Immature natural killer cell (primary cell): ENCODE measurements at regions not wholly inside any gene's neighbourhood (a gene's known extent, or its start where the extent isn't known, plus 50 kb on each side); places are given as distances from the start of the nearest gene placed in this dataset.
"Not testable (repeated sequence)": the region's sequence is repeated elsewhere in the genome, so short reads cannot be mapped to it uniquely, and the experiment has no call there.

Experiments used
- DNase-seq, 3 donors: peaks; one replicate each; pipeline ENCODE4 v3.0.0; 2022; ENCODE audit warnings: mixed read lengths in 1 of 3
- H3K27ac Mint-ChIP-seq, 6 donors: one replicate each; pipeline ENCODE4 v1.8.0; 2020; ENCODE audit warnings: mixed read lengths in 6 of 6, mild to moderate bottlenecking in 5 of 6, inconsistent platforms in 4 of 6, moderate library complexity in 3 of 6
- H3K27me3 Mint-ChIP-seq, 3 donors: one replicate each; pipeline ENCODE4 v1.8.0; 2020 to 2021; ENCODE audit warnings: low read depth in 3 of 3, mild to moderate bottlenecking in 3 of 3, mixed read lengths in 3 of 3, moderate library complexity in 3 of 3, inconsistent platforms in 1 of 3
- H3K36me3 Mint-ChIP-seq, 3 donors: one replicate each; pipeline ENCODE4 v1.8.0; 2020; ENCODE audit warnings: mixed read lengths in 3 of 3, inconsistent platforms in 2 of 3, mild to moderate bottlenecking in 2 of 3
- H3K4me1 Mint-ChIP-seq, 2 donors: one replicate each; pipeline ENCODE4 v1.8.0; 2020; ENCODE audit warnings: inconsistent platforms in 2 of 2, mild to moderate bottlenecking in 2 of 2, mixed read lengths in 2 of 2, moderate library complexity in 1 of 2
- H3K4me3 Mint-ChIP-seq, 5 donors: one replicate each; pipeline ENCODE4 v1.8.0; 2020; ENCODE audit warnings: mild to moderate bottlenecking in 5 of 5, mixed read lengths in 5 of 5, inconsistent platforms in 3 of 5, moderate library complexity in 3 of 5
- H3K9me3 Mint-ChIP-seq, 6 donors: one replicate each; pipeline ENCODE4 v1.8.0; 2020; ENCODE audit warnings: mild to moderate bottlenecking in 6 of 6, mixed read lengths in 6 of 6, inconsistent platforms in 4 of 6, moderate library complexity in 3 of 6

DNA sequence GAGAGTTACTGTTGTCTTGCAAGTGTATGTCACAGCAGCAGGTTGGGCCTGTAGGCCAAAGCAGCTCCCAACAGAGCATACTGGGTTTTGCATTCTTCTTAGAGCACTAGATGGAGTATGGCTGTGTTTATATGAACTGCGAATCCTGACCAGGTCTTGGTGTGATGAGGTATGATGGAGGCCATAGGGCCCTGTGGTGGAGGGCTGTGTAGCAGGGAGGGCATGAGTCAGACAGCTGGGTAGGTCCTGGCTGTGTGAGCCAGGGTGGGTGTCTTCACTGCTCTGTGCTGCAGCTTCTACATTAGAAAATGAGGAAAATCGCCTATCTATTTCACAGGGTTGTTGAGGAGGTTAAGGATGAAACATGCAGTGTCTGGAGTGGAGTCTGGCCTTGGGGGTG, 124.2 kb downstream of the BUB3 start:
- DNase-seq = no peak
- peaks cover 4 to 9% (median 8%) of the 10 kb centered on the region in 3 donors for H3K27me3 Mint-ChIP-seq
- H3K27ac Mint-ChIP-seq = no peak overlapping the region
- H3K9me3 Mint-ChIP-seq = peaks cover 0 to 4% (median 0%) of the 10 kb centered on the region in 6 donors
- peaks cover 0 to 6% (median 3%) of the 10 kb centered on the region in 3 donors for H3K36me3 Mint-ChIP-seq
- peaks cover 0 to 2% of the 10 kb centered on the region in 2 donors for H3K4me1 Mint-ChIP-seq
- H3K4me3 Mint-ChIP-seq = no peak overlapping the region

DNA sequence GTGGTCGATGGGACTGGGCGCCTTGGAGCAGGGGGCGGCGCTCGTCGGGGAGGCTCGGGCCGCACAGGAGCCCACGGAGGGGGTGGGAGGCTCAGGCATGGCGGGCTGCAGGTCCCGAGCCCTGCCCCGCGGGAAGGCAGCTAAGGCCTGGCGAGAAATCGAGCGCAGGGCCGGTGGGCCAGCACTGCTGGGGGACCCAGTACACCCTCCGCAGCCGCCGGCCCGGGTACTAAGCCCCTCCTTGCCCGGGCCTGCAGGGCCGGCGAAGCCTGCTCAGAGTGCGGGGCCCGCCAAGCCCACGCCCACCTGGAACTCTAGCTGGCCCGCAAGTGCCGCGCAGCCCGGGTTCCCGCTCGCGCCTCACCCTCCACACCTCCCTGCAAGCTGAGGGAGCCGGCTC, 129.2 kb downstream of the BUB3 start:
- H3K27me3 Mint-ChIP-seq, H3K4me3 Mint-ChIP-seq, DNase-seq, H3K9me3 Mint-ChIP-seq, H3K4me1 Mint-ChIP-seq, H3K27ac Mint-ChIP-seq: not testable (repeated sequence)
- peaks cover 4 to 26% (median 14%) of the 10 kb centered on the region in 3 donors for H3K36me3 Mint-ChIP-seq

DNA sequence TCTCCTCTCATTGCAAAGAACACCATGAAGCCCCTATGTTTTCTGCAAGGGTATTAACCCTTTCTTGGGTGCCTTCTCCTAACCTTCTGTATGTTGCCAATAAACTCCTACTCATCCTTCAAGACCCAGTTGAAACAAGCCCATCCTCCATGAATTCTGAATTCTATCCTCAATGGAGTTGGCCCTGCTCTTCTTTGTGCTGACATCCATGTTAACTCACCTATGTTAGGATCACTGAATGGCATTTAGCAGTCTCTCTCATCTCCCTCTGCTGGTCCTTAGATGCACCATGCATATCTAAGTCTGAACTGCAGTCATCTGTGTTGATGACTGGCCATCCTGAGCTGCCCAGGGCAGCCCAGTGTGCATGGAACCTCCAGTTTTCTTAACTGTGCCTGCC, 129.8 kb downstream of the BUB3 start:
- peaks cover 0 to 2% (median 2%) of the 10 kb centered on the region in 3 donors for H3K27me3 Mint-ChIP-seq
- no peak overlapping the region for H3K27ac Mint-ChIP-seq
- peaks cover 4 to 26% (median 16%) of the 10 kb centered on the region in 3 donors for H3K36me3 Mint-ChIP-seq
- H3K4me3 Mint-ChIP-seq = no peak overlapping the region
- DNase-seq = no peak
- H3K4me1 Mint-ChIP-seq = no peaks in the 10 kb centered on the region
- H3K9me3 Mint-ChIP-seq = no peaks in the 10 kb centered on the region

DNA sequence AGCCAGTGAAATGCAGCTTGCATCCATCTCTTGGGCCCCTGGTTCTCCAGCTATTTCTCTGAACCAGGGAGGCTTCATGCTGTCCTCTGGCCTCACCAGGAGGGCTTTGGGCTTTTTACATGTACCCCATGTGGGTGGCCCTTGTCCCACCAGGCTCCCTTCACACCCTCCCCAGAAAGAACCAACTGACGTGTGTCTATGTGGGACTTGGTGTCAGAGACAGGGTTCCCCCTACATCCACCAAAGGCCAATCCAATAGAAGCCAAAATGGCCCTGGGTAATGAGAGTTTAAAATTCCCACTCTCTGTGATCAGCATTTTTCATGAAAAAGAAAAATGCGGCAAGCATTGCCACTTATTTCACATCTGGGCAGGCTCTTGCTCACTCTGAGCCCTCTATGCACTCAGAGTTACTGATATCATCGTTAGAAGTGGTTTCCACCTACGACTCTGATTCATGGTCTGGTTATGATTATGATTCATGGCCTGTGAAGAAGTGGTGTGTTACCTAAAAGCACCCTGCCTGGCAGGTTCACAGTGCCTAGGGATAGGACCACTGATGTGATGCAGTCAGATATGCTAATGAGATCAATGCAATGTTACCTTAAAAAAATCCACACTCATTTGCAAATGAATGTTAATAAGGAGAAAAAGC, 133.5 kb downstream of the BUB3 start:
- no peak for DNase-seq
- Mint-ChIP-seq H3K4me1 (no peaks in the 10 kb centered on the region), H3K9me3 (peaks cover 0 to 9% (median 0%) of the 10 kb centered on the region in 6 donors), H3K27me3 (no peaks in the 10 kb centered on the region), H3K4me3 (no peak overlapping the region), H3K36me3 (peaks cover 4 to 25% (median 20%) of the 10 kb centered on the region in 3 donors), H3K27ac (no peak overlapping the region)

GRCh38 chr10:123289432-123289831, 135.2 kb downstream of the BUB3 start:
- H3K4me3 Mint-ChIP-seq = no peak overlapping the region
- H3K9me3 Mint-ChIP-seq = peaks cover 0 to 9% (median 0%) of the 10 kb centered on the region in 6 donors
- no peak overlapping the region for H3K27ac Mint-ChIP-seq
- H3K27me3 Mint-ChIP-seq = no peaks in the 10 kb centered on the region
- DNase-seq = no peak
- peaks cover 0 to 19% (median 13%) of the 10 kb centered on the region in 3 donors for H3K36me3 Mint-ChIP-seq
- H3K4me1 Mint-ChIP-seq = no peaks in the 10 kb centered on the region

DNA sequence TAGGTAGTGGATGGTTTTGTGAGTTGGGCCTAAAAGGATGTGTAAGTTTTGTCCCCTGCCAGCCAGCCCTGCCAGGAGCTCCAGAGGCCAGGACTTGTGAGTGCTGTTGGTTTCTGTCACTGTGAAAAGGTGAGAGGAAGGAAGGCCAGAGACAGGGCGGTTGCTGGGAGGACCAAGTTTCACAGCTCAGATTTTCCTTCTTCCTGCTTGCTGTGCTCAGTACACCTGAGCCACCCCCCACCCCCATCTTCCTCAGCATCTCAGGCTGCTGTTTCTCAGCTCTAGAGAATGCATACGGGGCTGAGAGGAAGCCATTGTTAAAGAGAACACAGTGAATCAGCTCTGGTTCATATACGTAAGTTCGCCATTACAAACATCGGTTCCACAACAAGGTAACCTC, 139.9 kb downstream of the BUB3 start:
- Mint-ChIP-seq H3K4me1 (no peaks in the 10 kb centered on the region), H3K27ac (no peak overlapping the region), H3K27me3 (peaks cover 0 to 5% (median 0%) of the 10 kb centered on the region in 3 donors), H3K9me3 (peaks cover 0 to 9% (median 0%) of the 10 kb centered on the region in 6 donors), H3K36me3 (peaks cover 0 to 8% (median 3%) of the 10 kb centered on the region in 3 donors), H3K4me3 (no peak overlapping the region)
- DNase-seq = no peak

GRCh38 chr10:123294886-123295285, 140.7 kb downstream of the BUB3 start:
- peaks cover 0 to 8% (median 0%) of the 10 kb centered on the region in 6 donors for H3K9me3 Mint-ChIP-seq
- DNase-seq = no peak
- no peak overlapping the region for H3K27ac Mint-ChIP-seq
- peaks cover 0 to 5% (median 0%) of the 10 kb centered on the region in 3 donors for H3K27me3 Mint-ChIP-seq
- H3K4me3 Mint-ChIP-seq = no peak overlapping the region
- H3K4me1 Mint-ChIP-seq = no peaks in the 10 kb centered on the region
- peaks cover 0 to 8% (median 3%) of the 10 kb centered on the region in 3 donors for H3K36me3 Mint-ChIP-seq

- peaks cover 0 to 3% (median under 1%) of the 10 kb centered on the region in 3 donors for H3K36me3 Mint-ChIP-seq
- peaks cover 0 to 5% (median 0%) of the 10 kb centered on the region in 3 donors for H3K27me3 Mint-ChIP-seq
- H3K27ac Mint-ChIP-seq = no peak overlapping the region
- H3K4me3 Mint-ChIP-seq = no peak overlapping the region
- H3K4me1 Mint-ChIP-seq = no peaks in the 10 kb centered on the region
- peaks cover 0 to under 1% (median 0%) of the 10 kb centered on the region in 6 donors for H3K9me3 Mint-ChIP-seq
- DNase-seq = no peak
Measured at GRCh38 chr10:123295644-123296043, 141.4 kb downstream of the BUB3 start.

DNA sequence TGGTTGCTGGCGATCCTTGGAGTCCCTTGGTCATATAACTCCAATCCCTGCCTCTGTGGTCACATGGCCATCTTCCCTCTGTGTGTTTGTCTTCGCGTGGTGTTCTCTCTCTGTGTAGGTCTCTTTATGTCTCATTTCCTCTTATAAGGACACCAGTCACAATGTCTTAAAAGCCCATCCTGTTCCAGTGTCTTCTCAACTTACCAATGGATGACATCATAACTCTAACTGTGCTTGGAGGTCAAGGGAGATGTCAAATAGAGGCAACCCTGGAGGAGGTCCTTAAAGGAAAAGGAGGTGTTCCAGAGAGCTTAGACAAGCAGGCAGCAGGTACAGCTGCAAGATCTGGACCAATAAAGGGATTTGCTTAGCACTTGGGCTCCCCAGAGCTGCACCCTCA, 143.0 kb downstream of the BUB3 start:
- peaks cover 0 to 5% (median 2%) of the 10 kb centered on the region in 3 donors for H3K27me3 Mint-ChIP-seq
- no peak overlapping the region for H3K27ac Mint-ChIP-seq
- H3K36me3 Mint-ChIP-seq = peaks cover 0 to 3% (median 0%) of the 10 kb centered on the region in 3 donors
- no peak overlapping the region for H3K4me3 Mint-ChIP-seq
- H3K4me1 Mint-ChIP-seq = no peaks in the 10 kb centered on the region
- H3K9me3 Mint-ChIP-seq = no peaks in the 10 kb centered on the region
- DNase-seq = no peak

DNA sequence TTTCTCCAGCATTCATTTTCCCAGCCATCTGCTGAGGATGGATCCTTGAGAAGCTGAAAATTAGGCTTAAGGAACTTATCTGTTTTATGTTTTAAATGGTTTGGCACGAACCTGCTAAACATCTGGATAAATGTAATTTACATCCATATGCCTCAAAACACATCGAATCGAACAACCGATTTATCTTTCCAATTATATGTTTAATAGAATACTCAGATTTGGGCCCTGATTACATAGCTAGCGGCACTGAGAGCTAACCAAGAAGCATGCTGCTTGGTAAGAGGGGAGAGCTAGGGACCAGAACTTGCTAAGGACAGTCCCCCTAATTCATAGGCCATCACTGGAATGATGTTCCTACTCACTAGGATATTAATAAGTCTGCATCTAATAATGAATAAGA, 144.4 kb downstream of the BUB3 start:
- Mint-ChIP-seq H3K27ac (no peak overlapping the region), H3K4me1 (no peaks in the 10 kb centered on the region), H3K36me3 (peaks cover 0 to 3% (median 0%) of the 10 kb centered on the region in 3 donors), H3K4me3 (no peak overlapping the region), H3K9me3 (no peaks in the 10 kb centered on the region), H3K27me3 (peaks cover 0 to 5% (median 3%) of the 10 kb centered on the region in 3 donors)
- no peak for DNase-seq

- H3K27me3 Mint-ChIP-seq = peaks cover 0 to 5% (median 3%) of the 10 kb centered on the region in 3 donors
- H3K9me3 Mint-ChIP-seq = no peaks in the 10 kb centered on the region
- no peaks in the 10 kb centered on the region for H3K4me1 Mint-ChIP-seq
- H3K36me3 Mint-ChIP-seq = peaks cover 0 to 3% (median 0%) of the 10 kb centered on the region in 3 donors
- H3K27ac Mint-ChIP-seq = no peak overlapping the region
- no peak overlapping the region for H3K4me3 Mint-ChIP-seq
- DNase-seq = no peak
Measured at GRCh38 chr10:123299598-123299997, 145.4 kb downstream of the BUB3 start.

- H3K27ac Mint-ChIP-seq = no peak overlapping the region
Measured at GRCh38 chr10:123301077-123301857, 147.1 kb downstream of the BUB3 start.

GRCh38 chr10:123303581-123304337, 149.6 kb downstream of the BUB3 start:
- H3K4me3 Mint-ChIP-seq = no peak overlapping the region

More at GRCh38 chr10:123301077-123301857, 147.1 kb downstream of the BUB3 start:
- DNase-seq = no peak
- Mint-ChIP-seq H3K27me3 (peaks cover 0 to 3% (median 0%) of the 10 kb centered on the region in 3 donors), H3K9me3 (no peaks in the 10 kb centered on the region), H3K36me3 (no peaks in the 10 kb centered on the region), H3K4me3 (no peak overlapping the region), H3K4me1 (no peaks in the 10 kb centered on the region)

DNA sequence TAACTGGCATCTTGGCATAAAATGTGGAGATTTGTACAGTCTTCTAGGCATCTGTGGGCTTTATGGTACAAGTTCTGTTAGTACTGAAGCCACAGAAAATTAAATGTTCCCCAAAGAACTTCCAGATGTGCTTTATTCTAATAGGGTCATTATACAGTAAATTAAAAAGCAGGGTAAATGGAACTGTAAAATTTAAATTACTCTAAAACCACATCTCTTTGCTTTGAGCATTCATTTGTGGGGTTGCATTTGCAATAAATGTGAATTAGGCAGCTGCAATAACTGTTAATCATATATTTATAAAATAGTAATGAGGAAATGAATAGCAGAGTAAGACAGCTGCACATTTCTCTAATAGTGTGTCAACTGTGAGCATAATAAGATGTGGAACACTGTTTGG, 151.5 kb downstream of the BUB3 start:
- H3K27me3 Mint-ChIP-seq = peaks cover 0 to 3% (median 0%) of the 10 kb centered on the region in 3 donors
- no peaks in the 10 kb centered on the region for H3K9me3 Mint-ChIP-seq
- H3K4me1 Mint-ChIP-seq = no peaks in the 10 kb centered on the region
- H3K27ac Mint-ChIP-seq = no peak overlapping the region
- DNase-seq = no peak
- no peaks in the 10 kb centered on the region for H3K36me3 Mint-ChIP-seq
- no peak overlapping the region for H3K4me3 Mint-ChIP-seq

More at GRCh38 chr10:123303581-123304337, 149.6 kb downstream of the BUB3 start:
- Mint-ChIP-seq H3K36me3 (no peaks in the 10 kb centered on the region), H3K27ac (no peak overlapping the region), H3K9me3 (no peaks in the 10 kb centered on the region), H3K27me3 (peaks cover 0 to 3% (median 0%) of the 10 kb centered on the region in 3 donors), H3K4me1 (no peaks in the 10 kb centered on the region)
- DNase-seq = no peak
